WI38 (cell line): ENCODE measurements at regions not wholly inside any gene's neighbourhood (a gene's known extent, or its start where the extent isn't known, plus 50 kb on each side); places are given as distances from the start of the nearest gene placed in this dataset.

ENCODE experiments used
- H3K4me3 ChIP-seq: 2 replicates; pipeline ENCODE4 v1.5.1; 2011; ENCODE audit warnings: low read depth, mild to moderate bottlenecking, control low read depth, low read length
- CTCF ChIP-seq: IDR thresholded peaks from 2 replicates; pipeline ENCODE4 v1.5.1; 2012; ENCODE audit warnings: low read depth, mild to moderate bottlenecking, control low read depth, low read length

GRCh38 chr4:167424341-167425256, 190.3 kb upstream of the SPOCK3 start:
- H3K4me3 ChIP-seq: no peak overlapping the region
- TF ChIP-seq CTCF: no peak

- no peak for TF ChIP-seq CTCF
- H3K4me3 ChIP-seq: no peak overlapping the region
These were observed 193.9 kb upstream of the SPOCK3 start for GRCh38 chr4:167428156-167428555.

- H3K4me3 ChIP-seq: no peak overlapping the region
- TF ChIP-seq CTCF: no peak
These were observed 197.1 kb upstream of the SPOCK3 start for GRCh38 chr4:167431371-167431770.

- TF ChIP-seq CTCF: no peak
- H3K4me3 ChIP-seq: no peak overlapping the region
These were observed 201.5 kb upstream of the SPOCK3 start for GRCh38 chr4:167435786-167436185.

GRCh38 chr4:167443841-167444240, 209.5 kb upstream of the SPOCK3 start:
- H3K4me3 ChIP-seq: no peak overlapping the region
- TF ChIP-seq CTCF: no peak

- no peak overlapping the region for H3K4me3 ChIP-seq
- no peak for TF ChIP-seq CTCF
These were observed 218.7 kb upstream of the SPOCK3 start for GRCh38 chr4:167452922-167453430.

- TF ChIP-seq CTCF: no peak
These were observed 222.3 kb upstream of the SPOCK3 start for GRCh38 chr4:167456619-167457018.

More at GRCh38 chr4:167456619-167457018, 222.3 kb upstream of the SPOCK3 start:
- no peak overlapping the region for H3K4me3 ChIP-seq
